Fibroblast of lung (primary cell): ENCODE measurements at regions not wholly inside any gene's neighbourhood (a gene's known extent, or its start where the extent isn't known, plus 50 kb on each side); places are given as distances from the start of the nearest gene placed in this dataset.
"Not testable (repeated sequence)": the region's sequence is repeated elsewhere in the genome, so short reads cannot be mapped to it uniquely, and the experiment has no call there.

ENCODE experiments used
- DNase-seq, 2 donors: peaks; one replicate each; pipeline versions ENCODE4 v3.0.0 to v3.0.0-alpha.2; 2010; ENCODE audit warnings: low read depth in 2 of 2
- H2AFZ ChIP-seq: 2 replicates; pipeline ENCODE4 v1.5.1; 2012; ENCODE audit warnings: low read length, control low read depth, inconsistent platforms
- H3K27ac ChIP-seq: 2 replicates; pipeline ENCODE4 v1.5.1; 2011; ENCODE audit warnings: low read length, control low read depth; ENCODE audit not compliant: insufficient read depth
- H3K27me3 ChIP-seq: 2 replicates; pipeline ENCODE4 v1.5.1; 2011; ENCODE audit warnings: mild to moderate bottlenecking, low read length; ENCODE audit not compliant: control insufficient read depth, insufficient read depth
- H3K36me3 ChIP-seq: 2 replicates; pipeline ENCODE4 v1.5.1; 2011; ENCODE audit warnings: low read length; ENCODE audit not compliant: control insufficient read depth, insufficient read depth
- H3K4me1 ChIP-seq: 2 replicates; pipeline ENCODE4 v1.5.1; 2011; ENCODE audit warnings: low read length; ENCODE audit not compliant: control insufficient read depth, insufficient read depth; ENCODE audit errors: extremely low read depth
- H3K4me2 ChIP-seq: 2 replicates; pipeline ENCODE4 v1.5.1; 2011; ENCODE audit warnings: low read length, control low read depth; ENCODE audit not compliant: insufficient read depth; ENCODE audit errors: extremely low read depth
- H3K4me3 ChIP-seq, 4 experiments: fragments of 200-600 bp in 1 of 4; sonication (generic) in 1 of 4; replicated peaks in 1 of 4; 2 replicates each; pipeline ENCODE4 v1.5.1; 2011 to 2016; ENCODE audit warnings: low read length in 4 of 4, low read depth in 3 of 4, mild to moderate bottlenecking in 3 of 4, control low read depth in 2 of 4, inconsistent platforms in 1 of 4, mixed read lengths in 1 of 4; ENCODE audit not compliant: insufficient read depth in 1 of 4; ENCODE audit errors: control extremely low read depth in 1 of 4
- H3K79me2 ChIP-seq: 2 replicates; pipeline ENCODE4 v1.5.1; 2012; ENCODE audit warnings: mild to moderate bottlenecking, low read length, inconsistent platforms; ENCODE audit not compliant: control insufficient read depth, insufficient read depth
- H3K9ac ChIP-seq: 2 replicates; pipeline ENCODE4 v1.5.1; 2011; ENCODE audit warnings: mild to moderate bottlenecking, low read length, control low read depth; ENCODE audit not compliant: insufficient read depth
- H3K9me3 ChIP-seq: 2 replicates; pipeline ENCODE4 v1.5.1; 2012; ENCODE audit warnings: low read depth, low read length; ENCODE audit not compliant: control insufficient read depth, insufficient read depth
- H4K20me1 ChIP-seq: 2 replicates; pipeline ENCODE4 v1.5.1; 2011; ENCODE audit warnings: low read length; ENCODE audit not compliant: control insufficient read depth, insufficient read depth; ENCODE audit errors: extremely low read depth
- CTCF ChIP-seq, 2 donors: IDR thresholded peaks in 1 of 2; conservative IDR thresholded peaks in 1 of 2; 1 replicate in 1 of 2; 2 replicates in 1 of 2; pipeline ENCODE4 v1.5.1; 2011 to 2012; ENCODE audit warnings: low read length in 2 of 2, control low read depth in 1 of 2, inconsistent platforms in 1 of 2, low read depth in 1 of 2, mild to moderate bottlenecking in 1 of 2
- EZH2 ChIP-seq: IDR thresholded peaks from 2 replicates; pipeline ENCODE4 v1.5.1; 2012; ENCODE audit warnings: low read length, control low read depth, mild to moderate bottlenecking; ENCODE audit errors: missing control alignments

- no peak overlapping the region for H3K27ac ChIP-seq
- no peaks in the 10 kb centered on the region for H3K27me3 ChIP-seq
- no peaks in the 10 kb centered on the region for H3K79me2 ChIP-seq
- H2AFZ ChIP-seq = no peak overlapping the region
- no peaks in the 10 kb centered on the region for H3K36me3 ChIP-seq
- no peak overlapping the region for H3K4me2 ChIP-seq
- no peak for DNase-seq
- H4K20me1 ChIP-seq = no peaks in the 10 kb centered on the region
- H3K9me3 ChIP-seq = no peaks in the 10 kb centered on the region
- no peaks in the 10 kb centered on the region for H3K4me1 ChIP-seq
- H3K9ac ChIP-seq = no peak overlapping the region
- TF ChIP-seq CTCF (conservative IDR thresholded peaks at IDR 0.05 in 1 of 2, IDR thresholded peaks at IDR 0.05 in 1 of 2; ENCODE audit: low read depth in 1 of 2, low read length in 2 of 2) (no peak), EZH2 (no peak)
- H3K4me3 ChIP-seq = no peak overlapping the region
Measured at GRCh38 chrX:53859890-53860289, 173.4 kb upstream of the HUWE1 start.

GRCh38 chrX:53831662-53832635, 145.4 kb upstream of the HUWE1 start:
- TF ChIP-seq EZH2 (no peak), CTCF (conservative IDR thresholded peaks at IDR 0.05 in 1 of 2, IDR thresholded peaks at IDR 0.05 in 1 of 2; ENCODE audit: low read depth in 1 of 2, low read length in 2 of 2) (peak; percentile 23 to 44)
- Histone ChIP-seq H3K9ac (no peak overlapping the region), H3K9me3 (no peaks in the 10 kb centered on the region), H3K4me2 (no peak overlapping the region), H3K36me3 (no peaks in the 10 kb centered on the region), H3K79me2 (no peaks in the 10 kb centered on the region), H3K4me3 (no peak overlapping the region), H3K27me3 (no peaks in the 10 kb centered on the region), H2AFZ (no peak overlapping the region), H4K20me1 (no peaks in the 10 kb centered on the region), H3K27ac (no peak overlapping the region), H3K4me1 (no peaks in the 10 kb centered on the region)
- DNase-seq = peak; percentile 16 to 21

DNA sequence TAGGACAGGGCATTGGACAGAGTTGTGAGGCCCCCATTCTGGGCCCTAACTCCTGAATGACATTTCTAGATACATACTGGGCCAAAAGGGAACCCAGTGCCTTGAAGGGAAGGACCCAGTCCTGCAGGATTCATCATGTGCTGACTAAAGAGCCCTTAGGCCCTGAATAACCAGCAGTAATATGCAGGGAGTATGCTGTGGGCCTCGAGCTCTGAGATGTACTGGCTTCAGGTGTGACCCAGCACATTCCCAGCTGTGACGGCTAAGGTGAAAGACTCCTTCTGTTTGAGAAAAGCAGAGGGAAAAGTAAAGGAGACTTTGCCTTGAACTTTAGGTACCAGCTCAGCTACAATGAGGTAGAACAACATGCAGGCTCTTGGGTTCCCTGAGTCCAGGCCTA, 138.2 kb upstream of the HUWE1 start:
- Histone ChIP-seq H3K79me2 (no peaks in the 10 kb centered on the region), H3K4me3 (no peak overlapping the region), H3K36me3 (no peaks in the 10 kb centered on the region), H3K4me2 (no peak overlapping the region), H2AFZ (no peak overlapping the region), H3K27ac (no peak overlapping the region), H3K9ac (no peak overlapping the region), H3K9me3 (no peaks in the 10 kb centered on the region), H3K4me1 (no peaks in the 10 kb centered on the region), H4K20me1 (no peaks in the 10 kb centered on the region), H3K27me3 (no peaks in the 10 kb centered on the region)
- no peak for DNase-seq
- no peak for TF ChIP-seq EZH2

- not testable (repeated sequence) for H3K4me3 ChIP-seq, H3K36me3 ChIP-seq, H4K20me1 ChIP-seq, H3K9ac ChIP-seq, H3K9me3 ChIP-seq, H2AFZ ChIP-seq, H3K79me2 ChIP-seq, H3K27ac ChIP-seq, H3K27me3 ChIP-seq, DNase-seq, H3K4me2 ChIP-seq, H3K4me1 ChIP-seq
Measured at GRCh38 chrX:53818115-53818514, 131.6 kb upstream of the HUWE1 start.
